ENCODE measurements at regions not wholly inside any gene's neighbourhood (a gene's known extent, or its start where the extent isn't known, plus 50 kb on each side); places are given as distances from the start of the nearest gene placed in this dataset.

- no peak for DNase-seq (ENCODE audit: low read depth, low spot score)
Measured at GRCh38 chr18:27636576-27637085, 451.5 kb upstream of the CHST9 start.

GRCh38 chr18:27632706-27633105 is 447.6 kb upstream of the CHST9 start:
- no peak for DNase-seq (ENCODE audit: low read depth, low spot score)

- DNase-seq (ENCODE audit: low read depth, low spot score): no peak
Measured at GRCh38 chr18:27627927-27628326, 442.8 kb upstream of the CHST9 start.

GRCh38 chr18:27621236-27621890 is 436.3 kb upstream of the CHST9 start:
- DNase-seq (ENCODE audit: low read depth, low spot score): no peak

- DNase-seq (ENCODE audit: low read depth, low spot score): no peak
Measured at GRCh38 chr18:27619906-27620305, 434.8 kb upstream of the CHST9 start.

- DNase-seq (ENCODE audit: low read depth, low spot score): no peak
Measured at GRCh38 chr18:27619090-27619772, 434.1 kb upstream of the CHST9 start.

GRCh38 chr18:27616324-27616723 is 431.2 kb upstream of the CHST9 start:
- no peak for DNase-seq (ENCODE audit: low read depth, low spot score)

GRCh38 chr18:27614951-27615844 is 430.1 kb upstream of the CHST9 start:
- no peak for DNase-seq (ENCODE audit: low read depth, low spot score)

- no peak for DNase-seq (ENCODE audit: low read depth, low spot score)
Measured at GRCh38 chr18:27609221-27609620, 424.1 kb upstream of the CHST9 start.

- no peak for DNase-seq (ENCODE audit: low read depth, low spot score)
Measured at GRCh38 chr18:27608742-27609141, 423.6 kb upstream of the CHST9 start.

GRCh38 chr18:27608174-27608573 is 423.1 kb upstream of the CHST9 start:
- no peak for DNase-seq (ENCODE audit: low read depth, low spot score)

GRCh38 chr18:27606741-27607140 is 421.6 kb upstream of the CHST9 start:
- no peak for DNase-seq (ENCODE audit: low read depth, low spot score)

GRCh38 chr18:27605107-27605834 is 420.2 kb upstream of the CHST9 start:
- DNase-seq (ENCODE audit: low read depth, low spot score): peak; percentile 27

GRCh38 chr18:27604583-27604982 is 419.5 kb upstream of the CHST9 start:
- DNase-seq (ENCODE audit: low read depth, low spot score): no peak

GRCh38 chr18:27602092-27602491 is 417.0 kb upstream of the CHST9 start:
- no peak for DNase-seq (ENCODE audit: low read depth, low spot score)

GRCh38 chr18:27600245-27600644 is 415.1 kb upstream of the CHST9 start:
- no peak for DNase-seq (ENCODE audit: low read depth, low spot score)

- DNase-seq (ENCODE audit: low read depth, low spot score): no peak
Measured at GRCh38 chr18:27599202-27599829, 414.2 kb upstream of the CHST9 start.

GRCh38 chr18:27595113-27595838 is 410.2 kb upstream of the CHST9 start:
- DNase-seq (ENCODE audit: low read depth, low spot score): no peak

- no peak for DNase-seq (ENCODE audit: low read depth, low spot score)
Measured at GRCh38 chr18:27585602-27586173, 400.6 kb upstream of the CHST9 start.

GRCh38 chr18:27583466-27583865 is 398.4 kb upstream of the CHST9 start:
- DNase-seq (ENCODE audit: low read depth, low spot score): no peak

All from pulmonary artery endothelial cell (primary cell).